Stimulated activated CD8-positive, alpha-beta memory T cell treated with anti-CD3 and anti-CD28 coated beads, Interleukin-7, amount 100 ng/mL, for 24 hours (primary cell): ENCODE measurements at regions not wholly inside any gene's neighbourhood (a gene's known extent, or its start where the extent isn't known, plus 50 kb on each side); places are given as distances from the start of the nearest gene placed in this dataset.

ENCODE experiments used
- DNase-seq: peaks from one replicate; pipeline ENCODE4 v3.0.0-alpha.2; 2020; ENCODE audit warnings: low read depth

GRCh38 chr13:26456650-26457049, 100.8 kb upstream of the WASF3 start:
- no peak for DNase-seq

- DNase-seq, result no peak
These were observed 100.3 kb upstream of the WASF3 start for GRCh38 chr13:26457212-26457611.

- no peak for DNase-seq
These were observed 99.2 kb upstream of the WASF3 start for GRCh38 chr13:26458196-26458749.

- DNase-seq, result no peak
These were observed 98.0 kb upstream of the WASF3 start for GRCh38 chr13:26459276-26460131.

- no peak for DNase-seq
These were observed 96.8 kb upstream of the WASF3 start for GRCh38 chr13:26460648-26461047.

- DNase-seq, result no peak
These were observed 94.2 kb upstream of the WASF3 start for GRCh38 chr13:26463296-26463695.

- DNase-seq, result no peak
These were observed 93.6 kb upstream of the WASF3 start for GRCh38 chr13:26463848-26464247.

- no peak for DNase-seq
These were observed 92.0 kb upstream of the WASF3 start for GRCh38 chr13:26465514-26465913.

GRCh38 chr13:26465954-26466353, 91.5 kb upstream of the WASF3 start:
- no peak for DNase-seq

- DNase-seq, result no peak
These were observed 89.2 kb upstream of the WASF3 start for GRCh38 chr13:26468265-26468801.

GRCh38 chr13:26469602-26470001, 87.9 kb upstream of the WASF3 start:
- DNase-seq, result no peak

- DNase-seq, result no peak
These were observed 85.7 kb upstream of the WASF3 start for GRCh38 chr13:26471807-26472206.

GRCh38 chr13:26473571-26474230, 83.8 kb upstream of the WASF3 start:
- DNase-seq, result no peak

- DNase-seq, result no peak
These were observed 83.2 kb upstream of the WASF3 start for GRCh38 chr13:26474286-26474685.

GRCh38 chr13:26475176-26476110, 82.0 kb upstream of the WASF3 start:
- no peak for DNase-seq

- DNase-seq, result no peak
These were observed 81.2 kb upstream of the WASF3 start for GRCh38 chr13:26476111-26476781.

- DNase-seq, result no peak
These were observed 80.7 kb upstream of the WASF3 start for GRCh38 chr13:26476782-26477142.

- no peak for DNase-seq
These were observed 79.8 kb upstream of the WASF3 start for GRCh38 chr13:26477681-26478080.

GRCh38 chr13:26480246-26480855, 77.1 kb upstream of the WASF3 start:
- no peak for DNase-seq

GRCh38 chr13:26482451-26483197, 74.9 kb upstream of the WASF3 start:
- DNase-seq, result peak; percentile 35
